HG02642 (cell line): ENCODE measurements at regions not wholly inside any gene's neighbourhood (a gene's known extent, or its start where the extent isn't known, plus 50 kb on each side); places are given as distances from the start of the nearest gene placed in this dataset.

Experiments used
- ATAC-seq: cut with Tn5 transposase; IDR thresholded peaks from one replicate; pipeline ENCODE4 v1.9.1; 2021; ENCODE audit warnings: mild to moderate bottlenecking; ENCODE audit not compliant: unreplicated experiment, poor library complexity

GRCh38 chr6:19100752-19101151, 713.6 kb downstream of the RNF144B start:
- ATAC-seq = no peak

GRCh38 chr6:19102936-19103335, 715.8 kb downstream of the RNF144B start:
- ATAC-seq = no peak

- no peak for ATAC-seq
Observed at GRCh38 chr6:19107468-19107867, 720.3 kb downstream of the RNF144B start.

- ATAC-seq = no peak
Observed at GRCh38 chr6:19121521-19121920, 715.6 kb upstream of the ID4 start.

- no peak for ATAC-seq
Observed at GRCh38 chr6:19127081-19127480, 710.1 kb upstream of the ID4 start.

- no peak for ATAC-seq
Observed at GRCh38 chr6:19128701-19129100, 708.5 kb upstream of the ID4 start.

GRCh38 chr6:19135706-19136105, 701.5 kb upstream of the ID4 start:
- ATAC-seq = no peak

- ATAC-seq = no peak
Observed at GRCh38 chr6:19137505-19137904, 699.7 kb upstream of the ID4 start.

GRCh38 chr6:19142275-19142674, 694.9 kb upstream of the ID4 start:
- no peak for ATAC-seq

- ATAC-seq = no peak
Observed at GRCh38 chr6:19150307-19150706, 686.9 kb upstream of the ID4 start.

GRCh38 chr6:19153270-19153980, 683.7 kb upstream of the ID4 start:
- ATAC-seq = no peak

- no peak for ATAC-seq
Observed at GRCh38 chr6:19153981-19154295, 683.2 kb upstream of the ID4 start.

GRCh38 chr6:19156443-19156842, 680.7 kb upstream of the ID4 start:
- ATAC-seq = no peak

- no peak for ATAC-seq
Observed at GRCh38 chr6:19157486-19157885, 679.7 kb upstream of the ID4 start.

- ATAC-seq = no peak
Observed at GRCh38 chr6:19158586-19158985, 678.6 kb upstream of the ID4 start.

GRCh38 chr6:19159089-19159488, 678.1 kb upstream of the ID4 start:
- ATAC-seq = no peak

GRCh38 chr6:19159561-19159960, 677.6 kb upstream of the ID4 start:
- ATAC-seq = no peak

GRCh38 chr6:19160081-19160730, 677.0 kb upstream of the ID4 start:
- no peak for ATAC-seq

GRCh38 chr6:19167251-19167650, 669.9 kb upstream of the ID4 start:
- no peak for ATAC-seq

GRCh38 chr6:19169366-19169765, 667.8 kb upstream of the ID4 start:
- ATAC-seq = no peak

- no peak for ATAC-seq
Observed at GRCh38 chr6:19175023-19175422, 662.1 kb upstream of the ID4 start.

- ATAC-seq = no peak
Observed at GRCh38 chr6:19180348-19181072, 656.7 kb upstream of the ID4 start.
